HG02759 (cell line): ENCODE measurements at regions not wholly inside any gene's neighbourhood (a gene's known extent, or its start where the extent isn't known, plus 50 kb on each side); places are given as distances from the start of the nearest gene placed in this dataset.
A peak's percentile ranks its signal among the peaks of the same experiment; 100 is the strongest.
"Not testable (repeated sequence)": the region's sequence is repeated elsewhere in the genome, so short reads cannot be mapped to it uniquely, and the experiment has no call there.

Source experiments
- ATAC-seq: cut with Tn5 transposase; IDR thresholded peaks from one replicate; pipeline ENCODE4 v1.9.1; 2021; ENCODE audit warnings: mild to moderate bottlenecking, moderate library complexity; ENCODE audit not compliant: unreplicated experiment

- ATAC-seq, result no peak
Measured at GRCh38 chr1:119191325-119191724, 50.9 kb upstream of the WARS2 start.

GRCh38 chr1:119204197-119204960 lies 63.9 kb upstream of the WARS2 start:
- ATAC-seq, result no peak

- no peak for ATAC-seq
Measured at GRCh38 chr1:119204961-119205357, 64.5 kb upstream of the WARS2 start.

- no peak for ATAC-seq
Measured at GRCh38 chr1:119209061-119209460, 68.6 kb upstream of the WARS2 start.

GRCh38 chr1:119209596-119210295 lies 69.3 kb upstream of the WARS2 start:
- no peak for ATAC-seq

GRCh38 chr1:119210296-119210649 lies 69.8 kb upstream of the WARS2 start:
- no peak for ATAC-seq

- not testable (repeated sequence) for ATAC-seq
Measured at GRCh38 chr1:119213213-119213612, 72.8 kb upstream of the WARS2 start.

GRCh38 chr1:119214961-119215360 lies 74.5 kb upstream of the WARS2 start:
- ATAC-seq, result not testable (repeated sequence)

GRCh38 chr1:119217309-119217828 lies 76.9 kb upstream of the WARS2 start:
- no peak for ATAC-seq

- ATAC-seq, result no peak
Measured at GRCh38 chr1:119219711-119220110, 79.3 kb upstream of the WARS2 start.

GRCh38 chr1:119220991-119221390 lies 80.5 kb upstream of the WARS2 start:
- no peak for ATAC-seq

GRCh38 chr1:119222271-119222670 lies 81.8 kb upstream of the WARS2 start:
- ATAC-seq, result no peak

- ATAC-seq, result no peak
Measured at GRCh38 chr1:119225265-119225664, 84.8 kb upstream of the WARS2 start.

- ATAC-seq, result no peak
Measured at GRCh38 chr1:119225831-119226230, 85.4 kb upstream of the WARS2 start.

GRCh38 chr1:119226321-119226720 lies 85.9 kb upstream of the WARS2 start:
- no peak for ATAC-seq

- ATAC-seq, result peak; percentile 38
Measured at GRCh38 chr1:119226913-119227312, 86.5 kb upstream of the WARS2 start.

GRCh38 chr1:119227456-119227855 lies 87.0 kb upstream of the WARS2 start:
- no peak for ATAC-seq

- no peak for ATAC-seq
Measured at GRCh38 chr1:119228335-119229080, 88.1 kb upstream of the WARS2 start.

GRCh38 chr1:119235120-119235519 lies 94.7 kb upstream of the WARS2 start:
- ATAC-seq, result no peak

GRCh38 chr1:119245881-119246280 lies 105.4 kb upstream of the WARS2 start:
- ATAC-seq, result no peak

- no peak for ATAC-seq
Measured at GRCh38 chr1:119249283-119249682, 108.8 kb upstream of the WARS2 start.

- ATAC-seq, result no peak
Measured at GRCh38 chr1:119250299-119250698, 109.8 kb upstream of the WARS2 start.
